ENCODE measurements at regions not wholly inside any gene's neighbourhood (a gene's known extent, or its start where the extent isn't known, plus 50 kb on each side); places are given as distances from the start of the nearest gene placed in this dataset.

DNA sequence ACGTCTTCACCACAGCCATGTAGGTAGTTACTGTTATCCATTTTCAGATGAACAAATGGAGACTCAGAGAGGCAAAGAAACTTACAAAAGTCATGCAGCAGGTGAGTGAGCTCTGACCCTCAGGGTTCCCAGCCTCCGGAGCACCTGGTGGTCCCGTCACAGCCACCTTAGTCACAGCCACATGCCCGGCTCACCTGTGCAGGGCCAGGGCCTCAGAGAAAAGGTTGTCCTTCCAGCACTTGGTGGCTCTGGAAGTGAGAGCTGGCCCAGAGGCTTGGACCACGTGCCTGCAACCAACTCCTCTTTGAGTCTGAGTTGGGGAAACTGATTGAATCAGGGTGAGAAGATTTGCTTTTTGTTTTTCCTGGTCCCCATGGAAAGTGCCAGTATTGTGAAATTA is 189.3 kb downstream of the GLI2 start:
- TF ChIP-seq, protein P1, sequence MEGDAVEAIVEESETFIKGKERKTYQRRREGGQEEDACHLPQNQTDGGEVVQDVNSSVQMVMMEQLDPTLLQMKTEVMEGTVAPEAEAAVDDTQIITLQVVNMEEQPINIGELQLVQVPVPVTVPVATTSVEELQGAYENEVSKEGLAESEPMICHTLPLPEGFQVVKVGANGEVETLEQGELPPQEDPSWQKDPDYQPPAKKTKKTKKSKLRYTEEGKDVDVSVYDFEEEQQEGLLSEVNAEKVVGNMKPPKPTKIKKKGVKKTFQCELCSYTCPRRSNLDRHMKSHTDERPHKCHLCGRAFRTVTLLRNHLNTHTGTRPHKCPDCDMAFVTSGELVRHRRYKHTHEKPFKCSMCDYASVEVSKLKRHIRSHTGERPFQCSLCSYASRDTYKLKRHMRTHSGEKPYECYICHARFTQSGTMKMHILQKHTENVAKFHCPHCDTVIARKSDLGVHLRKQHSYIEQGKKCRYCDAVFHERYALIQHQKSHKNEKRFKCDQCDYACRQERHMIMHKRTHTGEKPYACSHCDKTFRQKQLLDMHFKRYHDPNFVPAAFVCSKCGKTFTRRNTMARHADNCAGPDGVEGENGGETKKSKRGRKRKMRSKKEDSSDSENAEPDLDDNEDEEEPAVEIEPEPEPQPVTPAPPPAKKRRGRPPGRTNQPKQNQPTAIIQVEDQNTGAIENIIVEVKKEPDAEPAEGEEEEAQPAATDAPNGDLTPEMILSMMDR (IDR thresholded peaks at IDR 0.05), result no peak
- TF ChIP-seq POLR2A (IDR thresholded peaks at IDR 0.05), result no peak
